Endothelial cell of umbilical vein (primary cell): ENCODE measurements at regions not wholly inside any gene's neighbourhood (a gene's known extent, or its start where the extent isn't known, plus 50 kb on each side); places are given as distances from the start of the nearest gene placed in this dataset.

Experiments
- CTCF ChIP-seq, 2 donors: IDR thresholded peaks; 1 replicate in 1 of 2; 2 replicates in 1 of 2; pipeline ENCODE4 v1.5.1; 2011; ENCODE audit warnings: low read length in 2 of 2, mild to moderate bottlenecking in 2 of 2, moderate library complexity in 2 of 2, control low read depth in 1 of 2, inconsistent platforms in 1 of 2, low read depth in 1 of 2; ENCODE audit not compliant: insufficient read depth in 1 of 2; ENCODE audit errors: extremely low read depth in 1 of 2
- FOS ChIP-seq: IDR thresholded peaks from 2 replicates; pipeline ENCODE4 v1.6.1; 2011; ENCODE audit warnings: mild to moderate bottlenecking, low read length, moderate library complexity, borderline replicate concordance; ENCODE audit not compliant: insufficient read depth
- POLR2A ChIP-seq: IDR thresholded peaks from 2 replicates; pipeline ENCODE4 v1.6.1; 2012; ENCODE audit warnings: low read depth, mild to moderate bottlenecking, control low read depth, low read length
- POLR2AphosphoS5 ChIP-seq: IDR thresholded peaks from 2 replicates; pipeline ENCODE4 v1.6.1; 2012; ENCODE audit warnings: low read depth, mild to moderate bottlenecking, control low read depth, low read length, moderate library complexity; ENCODE audit not compliant: insufficient read depth

- TF ChIP-seq CTCF (IDR thresholded peaks at IDR 0.05; ENCODE audit: extremely low read depth in 1 of 2, insufficient read depth in 1 of 2, low read depth in 1 of 2, low read length in 2 of 2) (no peak), POLR2A (no peak), POLR2AphosphoS5 (no peak), FOS (no peak)
Measured at GRCh38 chrX:20519826-20520225, 253.1 kb upstream of the RPS6KA3 start.
